ENCODE measurements at regions not wholly inside any gene's neighbourhood (a gene's known extent, or its start where the extent isn't known, plus 50 kb on each side); places are given as distances from the start of the nearest gene placed in this dataset.

DNA sequence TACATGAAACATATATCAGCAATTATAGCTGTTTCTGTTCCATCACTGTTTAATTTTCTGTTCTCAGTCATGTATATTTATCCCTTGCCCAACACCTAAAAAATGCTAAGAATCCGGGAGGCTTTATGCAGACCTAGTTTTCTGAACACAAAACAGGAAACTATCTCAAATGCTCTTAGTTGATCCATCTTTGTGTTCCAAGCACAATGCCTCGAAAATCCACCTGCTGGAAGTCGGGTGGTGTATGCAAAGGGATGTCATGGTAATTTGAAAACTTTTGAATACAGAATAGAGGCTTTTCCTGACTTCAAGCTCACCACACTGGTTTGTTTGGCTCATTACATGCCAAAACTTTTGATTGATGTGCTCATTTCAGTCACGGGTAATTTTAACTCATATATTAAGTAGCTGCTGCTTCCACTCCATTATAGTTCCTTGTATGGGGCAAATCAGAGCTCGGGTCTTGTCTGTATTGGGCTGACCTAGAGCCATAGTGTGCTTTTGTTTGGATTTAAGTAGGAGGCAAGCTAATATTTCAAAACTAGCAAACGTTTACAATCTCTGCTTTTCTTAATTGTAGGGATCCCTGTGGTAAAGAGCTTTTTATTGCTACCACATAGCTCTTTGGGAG lies 646.5 kb upstream of the EPHA7 start:
- DNase-seq, result no peak

DNA sequence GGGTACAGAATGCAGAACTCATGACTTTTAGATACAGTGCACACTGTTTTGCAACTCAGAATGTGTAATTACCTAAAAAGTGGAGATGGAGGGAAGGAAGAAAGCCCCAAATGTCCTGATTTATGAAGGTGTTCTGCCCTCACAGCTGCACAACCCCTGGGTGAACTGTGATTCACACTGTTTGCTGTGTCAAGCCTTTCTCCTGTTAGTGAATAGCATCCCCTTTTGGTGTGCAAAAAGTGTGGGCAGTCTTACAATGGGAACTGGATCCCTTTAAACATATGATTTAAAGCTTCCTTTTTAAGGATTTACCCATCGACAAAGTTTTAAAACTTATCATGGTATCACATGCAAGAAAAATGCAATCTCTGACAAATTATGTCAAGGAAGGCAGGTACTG lies 633.4 kb upstream of the EPHA7 start:
- no peak for DNase-seq

DNA sequence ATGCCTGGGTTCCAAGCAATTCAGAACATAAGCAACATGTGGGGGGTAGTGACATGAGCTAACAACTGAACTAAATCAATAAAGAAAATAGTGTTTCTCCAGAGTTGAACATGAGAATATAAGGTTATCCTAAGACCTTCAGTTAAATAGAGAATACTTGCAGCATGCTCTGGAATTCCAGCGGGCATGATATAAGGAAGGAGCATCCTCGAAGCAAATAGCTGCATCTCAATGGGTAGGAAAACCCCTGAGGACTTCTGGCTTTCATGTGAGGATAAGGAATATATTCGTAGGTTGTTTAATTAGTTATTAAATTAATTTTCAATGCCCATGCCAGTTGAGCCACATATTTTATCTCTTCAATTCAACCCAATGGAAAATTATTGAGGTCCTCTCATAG lies 631.2 kb upstream of the EPHA7 start:
- DNase-seq, result no peak

DNA sequence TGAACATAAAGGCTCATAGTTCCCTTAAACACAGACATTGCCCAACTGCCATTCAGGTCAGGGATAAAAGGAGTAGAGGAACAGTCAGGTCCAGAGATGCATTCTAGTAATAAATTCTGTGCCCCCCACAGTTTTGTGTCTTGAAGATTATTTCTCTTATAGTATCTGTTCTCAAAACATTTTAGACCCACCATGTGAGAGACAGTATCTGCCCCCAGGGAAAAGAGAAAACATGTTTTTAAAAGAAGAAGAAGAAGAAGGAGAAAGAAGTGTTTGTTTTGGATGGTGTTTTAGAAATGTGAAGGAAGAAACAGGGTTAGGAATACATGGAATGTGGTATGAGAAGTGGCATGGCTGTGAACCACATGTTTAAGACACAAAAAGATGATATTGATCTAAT lies 629.6 kb upstream of the EPHA7 start:
- DNase-seq, result no peak

DNA sequence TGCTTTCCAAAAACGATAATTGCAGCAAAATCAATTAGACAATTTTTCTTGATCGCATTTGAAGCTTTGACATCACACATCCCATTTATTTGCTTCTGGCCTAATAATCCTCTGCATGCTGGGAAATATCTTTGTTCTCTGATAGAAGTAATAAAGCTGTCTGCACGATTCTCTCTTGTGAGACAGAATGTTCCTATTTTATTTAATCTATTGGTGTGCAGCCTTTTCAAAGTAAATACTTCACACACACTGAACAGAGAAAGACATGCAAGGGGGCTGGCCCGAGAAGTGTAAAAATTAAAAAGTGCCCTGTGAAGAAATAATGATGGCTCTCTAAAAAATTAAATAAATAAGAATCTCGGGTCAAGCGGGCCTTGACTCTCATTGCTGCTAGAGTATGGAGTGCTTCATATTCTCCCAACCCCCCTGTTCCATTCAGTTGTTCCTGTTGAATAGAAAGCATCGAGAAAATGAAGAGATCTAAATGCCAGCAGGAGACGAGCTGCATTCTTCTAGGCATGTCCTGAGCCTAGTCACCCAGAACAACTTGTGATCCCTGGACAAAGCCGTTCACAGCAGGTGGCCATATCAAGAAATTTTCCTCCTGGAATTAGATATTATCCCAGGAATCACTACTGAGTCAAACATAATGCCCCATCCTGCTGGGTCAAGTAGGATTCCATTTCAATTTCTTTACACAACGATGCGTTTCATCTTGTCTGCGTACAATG lies 625.9 kb upstream of the EPHA7 start:
- no peak for DNase-seq

DNA sequence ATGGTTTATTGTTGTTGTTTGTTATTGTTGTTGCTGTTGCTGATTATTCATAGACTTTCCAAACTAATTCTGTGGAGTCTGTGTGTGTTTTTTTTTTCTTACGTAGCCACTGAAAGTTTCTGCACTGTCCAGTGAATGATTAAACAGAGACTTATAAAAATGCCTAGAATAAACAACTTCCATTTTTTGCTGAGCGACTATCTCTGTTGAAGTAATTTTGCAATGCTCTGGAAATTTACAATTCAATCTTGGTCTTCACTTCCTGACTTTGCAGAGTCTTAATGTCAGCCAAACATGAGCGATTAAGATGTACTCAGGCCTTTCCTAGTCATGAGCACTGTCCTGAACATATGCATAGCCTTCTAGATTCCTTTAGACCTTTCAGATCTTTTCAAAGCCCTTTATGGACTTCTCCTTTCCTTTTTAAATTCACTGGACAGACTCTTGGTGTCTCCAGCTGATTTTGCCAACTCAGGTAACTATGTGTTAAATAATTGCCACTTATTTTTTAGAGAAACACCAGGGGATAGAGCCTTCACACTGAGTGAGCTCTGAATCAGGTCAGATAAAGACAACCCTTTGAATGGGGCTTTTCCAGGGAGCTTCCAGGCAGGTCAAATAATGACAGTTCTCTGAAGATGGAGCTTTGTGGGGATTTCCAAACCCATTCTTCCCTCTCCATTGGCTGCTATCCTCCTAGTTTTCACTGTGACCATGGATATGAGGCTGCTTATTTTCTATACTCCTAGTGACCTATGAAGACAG lies 622.8 kb upstream of the EPHA7 start:
- DNase-seq, result no peak

DNA sequence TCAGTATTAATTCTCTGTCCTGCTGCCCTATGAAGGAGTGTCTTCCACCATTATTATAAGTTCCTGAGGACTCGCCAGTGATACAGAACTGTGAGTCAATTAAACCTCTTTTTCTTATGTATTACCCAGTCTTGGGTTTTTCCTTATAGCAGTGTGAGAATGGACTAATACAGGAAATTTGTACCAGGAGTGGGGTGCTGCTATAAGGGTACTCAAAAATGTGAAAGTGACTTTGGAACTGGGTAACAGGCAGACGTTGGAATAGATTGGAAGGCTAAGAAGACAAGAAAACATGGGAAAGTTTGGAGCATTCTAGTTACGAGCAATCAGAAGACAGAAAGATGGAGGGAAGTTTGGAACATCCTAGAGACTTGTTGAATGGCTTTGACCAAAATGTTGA lies 616.7 kb upstream of the EPHA7 start:
- DNase-seq, result no peak

DNA sequence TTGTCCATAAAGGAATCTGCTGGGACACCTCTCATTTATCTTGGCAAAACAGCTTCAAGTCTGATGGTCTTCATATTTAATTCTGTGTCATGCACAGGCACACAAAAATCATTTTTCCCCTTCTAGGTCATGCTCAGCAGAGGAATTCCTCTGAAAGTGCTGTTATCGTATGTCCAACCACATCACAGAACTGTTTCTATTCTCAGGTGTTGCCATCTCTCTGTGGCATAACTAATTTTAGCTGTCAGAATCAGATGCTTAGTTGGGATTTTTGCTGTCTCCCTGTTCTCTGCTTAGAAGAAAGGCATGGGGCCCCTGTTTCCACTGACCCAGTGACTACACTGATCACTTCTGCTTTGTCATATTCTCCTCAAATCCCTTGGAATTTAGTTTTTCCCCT lies 608.0 kb upstream of the EPHA7 start:
- DNase-seq, result no peak

DNA sequence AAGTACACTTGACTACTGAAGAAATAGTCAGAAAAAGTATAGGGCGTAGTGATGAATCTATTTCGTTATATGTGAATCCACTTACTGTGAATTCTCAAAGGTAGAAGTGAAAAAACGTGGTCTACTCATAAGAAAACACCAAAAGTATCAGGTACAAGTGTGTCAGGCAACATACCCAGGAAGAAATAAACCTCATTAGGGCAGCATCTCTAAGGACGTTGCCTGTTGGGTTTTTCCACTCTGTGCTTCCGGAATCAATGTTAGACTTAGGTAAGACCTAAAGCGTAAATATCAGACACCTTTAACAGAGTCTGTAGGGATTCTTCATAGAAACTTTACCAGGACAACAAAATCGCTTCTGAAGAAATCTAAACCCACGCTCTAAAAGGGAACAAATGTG lies 607.2 kb upstream of the EPHA7 start:
- no peak for DNase-seq

DNA sequence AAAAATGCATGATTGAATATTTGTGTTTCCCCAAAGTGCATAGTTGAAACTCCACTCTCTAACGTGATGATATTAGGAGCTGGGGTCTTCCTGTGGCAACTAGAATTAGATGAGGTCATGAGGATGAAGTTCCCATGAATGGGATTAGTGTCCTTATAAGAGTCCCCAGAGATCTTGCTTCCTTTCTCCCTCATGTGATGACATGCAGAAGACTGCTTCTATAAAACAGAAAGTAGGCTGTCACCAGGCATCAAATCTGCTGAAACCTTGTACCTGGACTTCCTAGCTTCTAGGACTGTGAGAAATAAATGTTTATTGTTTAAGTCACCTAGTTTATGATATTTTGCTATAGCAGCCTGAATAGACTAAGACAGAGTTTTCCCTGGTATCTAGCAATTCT lies 586.5 kb upstream of the EPHA7 start:
- DNase-seq, result no peak

DNA sequence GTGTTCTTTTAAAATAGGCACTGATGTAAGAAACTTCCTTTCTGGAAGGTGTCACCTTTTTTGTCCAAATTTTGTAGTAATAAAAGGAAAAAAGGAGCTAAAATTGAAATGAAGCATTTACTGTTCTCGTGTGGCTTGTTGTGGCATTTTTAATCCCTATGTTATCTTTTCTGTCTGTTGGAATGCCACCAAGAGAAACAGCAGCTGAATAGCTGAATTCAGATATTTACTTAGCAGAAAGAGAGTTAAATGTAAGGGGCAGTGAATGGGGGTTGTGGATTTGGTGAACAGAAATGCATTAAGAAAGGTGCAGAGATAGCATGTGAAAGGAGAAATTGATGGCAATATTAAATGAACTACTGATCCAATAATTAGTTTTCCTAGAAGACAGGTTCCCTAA lies 573.6 kb upstream of the EPHA7 start:
- DNase-seq, result no peak

DNA sequence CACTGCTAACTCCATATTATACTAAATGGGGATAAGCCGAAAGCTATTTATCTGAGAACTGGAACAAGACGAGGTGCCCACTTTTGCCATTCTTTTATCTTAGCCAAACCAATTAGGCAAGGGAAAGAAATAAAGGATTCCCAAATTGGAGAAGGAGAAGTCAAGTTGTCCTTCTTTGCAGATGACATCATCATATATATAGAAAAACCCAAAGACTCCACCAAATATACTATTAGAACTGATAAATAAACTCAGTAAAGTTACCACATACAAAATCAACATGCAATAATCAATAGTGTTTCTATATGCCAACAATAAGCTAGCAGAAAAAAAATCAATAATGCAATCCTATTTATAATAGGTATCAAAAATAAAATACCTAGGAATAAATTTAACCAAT lies 570.3 kb upstream of the EPHA7 start:
- DNase-seq, result no peak

DNA sequence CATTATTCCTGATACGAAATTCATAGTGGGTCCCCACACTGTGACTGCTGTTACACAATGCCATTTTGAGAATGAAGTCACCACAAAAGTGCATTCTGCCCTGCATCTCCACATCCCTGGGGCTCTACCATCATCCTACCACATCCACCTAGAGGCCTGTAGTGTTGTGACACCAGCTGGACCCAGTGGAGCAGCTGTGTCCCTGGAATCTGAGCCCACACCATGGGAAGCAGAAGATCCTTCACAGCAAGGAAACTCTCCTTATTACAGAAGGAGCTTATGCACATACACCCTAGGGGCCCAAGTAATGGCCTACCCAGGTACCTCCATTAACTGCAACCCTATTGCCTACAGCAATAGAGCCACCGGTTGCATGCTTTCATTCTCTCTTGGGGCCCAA lies 566.6 kb upstream of the EPHA7 start:
- DNase-seq, result no peak

DNA sequence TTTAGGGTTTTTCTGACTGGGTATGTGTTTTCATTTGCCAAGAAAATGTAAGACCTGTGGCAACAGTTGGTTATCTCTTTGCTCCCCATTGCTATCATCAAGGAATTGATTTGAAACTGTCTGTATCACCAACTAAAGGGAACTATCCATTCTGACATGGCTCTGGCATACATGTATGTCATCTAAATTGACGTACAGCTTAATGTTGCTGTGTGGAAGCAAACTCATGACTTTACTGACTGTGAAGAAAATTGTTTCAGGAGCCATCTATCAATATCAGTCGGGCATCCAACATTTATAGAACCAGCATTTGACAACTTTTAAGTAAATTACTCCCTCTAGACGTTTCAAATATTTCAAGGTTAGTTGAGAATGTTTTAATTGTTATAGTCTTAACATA lies 555.8 kb upstream of the EPHA7 start:
- no peak for DNase-seq

DNA sequence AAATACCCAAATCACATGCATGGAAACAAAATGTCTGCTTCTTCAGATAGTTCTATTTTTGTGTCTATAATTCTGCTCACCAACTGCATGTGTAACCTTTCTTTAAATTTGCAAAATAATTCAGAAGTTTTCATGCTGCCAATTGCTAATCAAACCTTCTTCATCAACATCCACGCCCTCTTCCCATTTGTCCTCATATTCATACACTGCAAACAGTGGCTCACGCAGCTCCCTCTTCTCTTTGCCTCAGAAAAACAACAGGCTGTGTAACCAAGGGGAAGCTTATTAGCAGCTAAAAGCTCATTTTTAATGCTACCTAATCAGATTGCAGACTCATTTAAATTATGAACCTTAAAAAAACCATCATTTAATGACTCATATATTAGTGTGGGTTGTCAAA lies 555.0 kb upstream of the EPHA7 start:
- DNase-seq, result no peak

DNA sequence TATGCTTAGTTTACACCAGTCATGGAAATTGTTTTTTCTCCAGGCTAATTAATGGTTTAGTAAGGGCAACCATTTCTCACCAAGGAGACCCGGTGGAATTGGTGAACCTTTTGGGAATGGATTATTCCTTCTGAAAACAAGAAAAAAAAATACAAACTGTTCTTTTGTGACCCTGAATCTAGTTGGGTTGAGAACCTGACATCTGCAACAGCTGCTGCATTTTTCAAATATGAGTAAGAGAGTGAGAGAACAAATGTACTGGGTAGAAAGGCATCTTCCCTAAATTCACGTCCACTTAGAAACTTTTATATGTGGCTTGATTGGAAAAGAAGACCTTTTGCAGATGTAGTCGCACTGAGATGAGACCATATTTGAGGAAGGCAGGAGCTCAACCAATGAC lies 553.4 kb upstream of the EPHA7 start:
- DNase-seq, result no peak

DNA sequence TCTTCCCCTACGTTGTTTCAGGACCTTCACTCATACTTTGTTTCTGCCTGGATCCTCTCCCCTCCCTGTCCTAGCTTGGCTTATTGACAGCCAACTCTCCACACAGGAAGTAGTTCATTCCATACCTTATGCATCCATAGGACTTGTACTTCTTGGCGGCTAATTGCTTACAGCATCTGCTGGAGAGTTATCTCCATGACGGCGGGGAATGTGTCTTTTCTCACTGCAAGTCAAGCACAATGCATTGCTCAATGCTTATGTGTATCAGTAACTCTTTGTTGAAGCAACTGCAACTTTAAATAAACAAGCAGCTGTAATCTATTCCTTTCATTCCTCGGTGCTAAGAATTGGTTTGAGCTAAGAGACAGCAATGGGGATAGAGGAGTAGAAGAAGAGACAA lies 551.3 kb upstream of the EPHA7 start:
- no peak for DNase-seq

DNA sequence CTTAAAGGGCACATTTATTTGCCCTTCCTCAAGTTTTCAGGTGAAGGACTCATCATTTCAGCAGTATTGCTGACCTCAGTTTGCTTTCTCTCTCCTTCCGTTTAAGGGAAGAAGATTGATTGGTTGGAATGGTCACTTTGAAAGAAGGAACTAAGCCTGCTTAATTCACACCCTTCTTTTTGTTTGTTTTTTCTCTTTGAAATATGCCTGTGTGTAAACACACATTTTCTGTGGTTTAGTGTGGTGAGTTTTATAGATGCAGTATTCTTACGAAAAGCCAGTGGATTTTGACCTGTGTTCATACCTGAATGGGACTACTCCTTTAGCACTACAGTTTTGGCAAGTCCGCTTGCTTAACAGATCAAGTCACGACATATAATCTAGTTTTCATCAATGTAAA lies 548.8 kb upstream of the EPHA7 start:
- DNase-seq, result no peak

DNA sequence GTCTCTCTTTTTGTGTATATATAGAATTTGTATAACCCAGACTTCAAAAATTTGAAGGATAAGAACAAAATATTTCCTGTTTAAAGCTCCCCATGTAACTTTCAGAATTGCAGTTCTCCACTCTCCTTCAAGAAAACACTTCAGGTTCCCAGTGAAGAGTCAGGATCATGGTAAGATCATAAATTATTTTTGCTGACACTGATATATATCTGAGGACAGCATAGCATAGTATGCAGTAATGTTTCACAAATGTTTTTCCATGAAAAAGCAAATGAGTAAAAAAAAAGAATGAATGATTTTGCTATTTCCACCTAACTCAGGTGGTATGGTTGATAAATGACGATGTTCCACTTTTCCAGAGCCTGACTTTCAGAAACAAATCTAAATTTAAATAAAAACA lies 545.6 kb upstream of the EPHA7 start:
- DNase-seq, result no peak

DNA sequence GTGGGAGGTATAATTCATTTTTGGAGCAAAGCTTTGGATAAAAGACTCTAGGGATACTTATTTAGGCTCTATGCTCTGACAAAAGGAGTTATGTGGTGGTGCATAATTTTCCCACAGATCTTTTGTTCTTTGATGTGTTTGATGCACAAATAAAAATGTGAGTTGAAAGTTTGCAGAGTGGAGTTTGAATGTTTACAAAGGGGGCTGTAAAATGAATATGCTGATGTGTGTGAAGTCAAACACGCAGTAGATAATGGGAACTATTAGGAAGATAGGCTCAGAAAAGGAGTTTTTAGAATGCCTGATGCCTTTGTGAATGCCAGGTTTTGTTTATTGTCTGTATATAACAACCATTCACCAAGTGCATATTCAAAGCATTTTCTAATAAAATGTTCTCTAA lies 545.0 kb upstream of the EPHA7 start:
- DNase-seq, result no peak

DNA sequence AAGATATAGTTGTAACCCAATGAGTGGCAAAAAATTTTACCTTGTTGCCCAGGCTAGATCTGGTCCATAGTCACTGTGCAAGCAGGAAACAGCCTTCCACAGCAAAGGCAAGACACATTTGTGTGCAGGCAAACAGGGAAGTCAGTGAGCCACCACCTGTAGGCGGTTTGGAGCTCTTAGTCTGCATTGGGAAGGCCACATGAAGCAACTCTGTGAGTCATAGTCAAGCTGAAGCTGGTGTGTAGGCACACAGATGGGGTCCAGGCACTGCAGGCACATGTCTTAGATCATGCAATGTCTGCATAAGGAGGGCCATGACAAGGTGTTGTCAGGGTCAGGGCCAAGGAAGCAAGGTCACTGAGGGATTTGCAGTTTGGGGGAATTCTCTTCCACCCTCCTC lies 543.2 kb upstream of the EPHA7 start:
- peak; percentile 17 for DNase-seq

DNA sequence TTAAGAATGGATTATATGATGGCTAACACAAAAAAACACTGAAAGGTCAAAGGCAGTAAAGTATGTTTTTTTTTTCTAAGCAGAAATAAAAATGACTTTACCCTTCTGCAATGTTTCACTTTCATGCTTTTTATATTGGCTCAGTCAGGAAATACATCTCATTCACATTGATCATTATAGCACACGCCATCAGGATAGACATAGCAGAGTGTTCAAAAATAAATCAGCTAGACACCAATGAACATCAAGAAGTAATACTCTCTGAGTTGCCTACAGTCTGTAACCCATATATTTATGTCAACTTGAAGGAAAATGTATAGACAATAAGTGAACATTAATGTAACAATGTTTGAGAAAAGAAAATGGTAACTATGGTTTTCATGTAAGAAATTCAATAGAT lies 535.2 kb upstream of the EPHA7 start:
- DNase-seq, result no peak

DNA sequence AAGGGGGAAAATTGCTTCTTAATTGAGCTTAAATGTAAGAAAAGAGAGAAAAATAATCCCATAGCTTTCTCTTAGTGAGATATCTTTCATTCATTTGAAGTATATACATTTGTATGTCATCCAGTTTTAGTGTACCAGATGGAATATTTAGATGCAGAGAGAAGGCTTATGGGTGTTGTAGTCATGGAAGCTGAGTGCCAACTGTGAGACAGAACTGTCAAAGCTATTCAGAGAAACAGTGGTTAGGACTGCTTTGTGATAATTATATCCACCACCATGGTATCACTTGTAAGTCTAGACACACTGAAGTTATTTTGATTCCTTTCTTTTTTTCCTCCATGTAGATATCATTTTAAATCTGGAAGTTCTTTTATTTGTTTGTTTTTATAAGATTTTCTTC lies 524.3 kb upstream of the EPHA7 start:
- DNase-seq, result no peak

DNA sequence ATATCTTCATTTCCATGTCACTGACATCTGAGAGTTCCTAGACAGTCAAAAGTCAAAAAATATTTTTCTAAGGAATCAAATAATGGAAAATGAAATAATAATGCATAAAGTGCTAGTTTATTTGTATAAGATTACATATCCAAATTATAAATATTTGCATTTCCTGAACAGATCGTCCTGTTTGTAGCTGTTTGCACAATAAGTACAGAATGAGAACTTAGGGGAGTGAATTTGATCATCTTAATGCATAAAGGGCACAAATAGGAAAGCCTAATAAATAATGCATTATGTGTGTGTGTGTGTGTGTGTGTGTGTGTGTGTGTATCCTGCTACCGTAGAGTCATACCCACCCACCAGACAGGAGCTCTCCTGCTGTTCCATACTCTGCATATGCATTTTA lies 521.0 kb upstream of the EPHA7 start:
- DNase-seq, result no peak
